Left hindlimb (tissue), 1 donor: ENCODE measurements at regions not wholly inside any gene's neighbourhood (a gene's known extent, or its start where the extent isn't known, plus 50 kb on each side); places are given as distances from the start of the nearest gene placed in this dataset.

ENCODE experiments used
- DNase-seq: peaks from one replicate; pipeline ENCODE4 v3.0.0-alpha.2; 2018

DNA sequence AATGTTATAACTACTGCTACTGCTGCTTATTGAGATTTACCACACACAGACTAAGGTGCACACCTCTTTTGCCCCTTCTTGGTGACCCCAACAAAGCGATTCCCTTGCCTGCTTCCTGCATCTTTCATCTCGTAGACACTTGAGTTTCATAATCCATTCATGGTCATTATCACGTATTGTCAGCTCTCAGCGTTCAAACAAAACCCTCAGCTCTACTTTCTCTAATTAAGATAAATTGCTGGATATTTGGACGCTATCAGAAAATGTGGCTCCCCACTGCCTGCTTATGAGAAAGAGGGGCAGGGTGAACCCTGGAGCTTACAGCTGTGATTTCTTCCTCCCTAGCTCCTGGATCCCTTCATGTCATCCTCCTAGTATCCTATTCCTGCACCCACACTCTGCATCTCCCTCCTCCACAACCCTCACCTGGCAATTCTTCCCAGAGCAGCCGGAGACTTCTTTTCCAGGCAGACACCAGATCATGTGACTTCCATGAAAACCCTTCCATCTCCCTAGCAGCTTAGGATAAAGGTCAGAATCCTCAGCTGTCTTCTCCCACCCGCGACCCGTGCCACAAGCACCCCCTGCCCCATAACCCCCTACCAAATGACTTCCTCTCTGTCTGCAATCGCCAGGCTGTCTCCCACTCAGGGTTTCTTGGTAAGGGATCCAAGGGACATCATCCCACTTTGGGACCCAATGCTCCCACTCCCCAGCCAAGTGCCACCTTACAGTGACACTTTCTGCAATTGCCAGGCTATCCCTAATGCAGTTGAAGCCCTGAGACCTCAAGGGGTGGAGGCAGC lies 146.5 kb downstream of the NSG2 start:
- no peak for DNase-seq

DNA sequence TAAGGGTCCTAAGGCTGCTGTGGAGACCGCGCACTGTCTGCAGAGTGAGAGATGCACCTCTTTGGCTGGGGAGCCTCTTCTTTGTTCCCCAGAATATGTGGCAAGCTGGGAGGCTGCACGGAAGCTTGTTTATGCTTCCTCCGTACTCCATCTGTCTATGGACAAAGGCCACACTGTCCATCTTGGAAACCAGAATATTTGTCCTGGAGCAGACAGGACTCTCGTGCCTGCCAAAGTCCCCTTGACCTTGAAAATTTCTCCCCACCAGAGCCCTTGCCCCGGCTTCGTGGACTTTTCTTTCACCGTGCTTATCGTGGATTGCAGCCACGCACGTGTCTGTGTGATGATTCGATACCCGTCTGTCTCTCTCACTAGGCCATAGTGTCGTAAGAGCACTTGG lies 147.4 kb downstream of the NSG2 start:
- DNase-seq: no peak

DNA sequence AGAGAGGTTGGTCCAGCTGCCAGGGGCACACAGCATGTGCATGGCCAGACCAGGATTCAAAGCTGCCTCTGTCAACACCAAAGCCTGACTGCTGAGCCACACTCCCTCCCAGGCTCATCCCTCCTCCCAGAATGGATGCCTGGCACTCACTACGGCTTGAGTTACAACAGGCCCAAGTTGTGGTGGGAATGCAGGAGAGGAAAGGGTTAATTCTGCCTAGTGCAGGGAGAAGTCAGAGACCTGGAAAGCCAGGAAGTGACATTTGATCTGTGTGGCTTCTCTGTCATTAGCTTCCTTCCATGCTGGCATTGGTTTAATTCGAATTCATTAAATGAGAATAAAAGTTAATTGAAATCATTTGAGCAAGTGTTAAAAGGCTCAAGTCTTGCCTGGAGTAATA lies 150.0 kb downstream of the NSG2 start:
- no peak for DNase-seq

DNA sequence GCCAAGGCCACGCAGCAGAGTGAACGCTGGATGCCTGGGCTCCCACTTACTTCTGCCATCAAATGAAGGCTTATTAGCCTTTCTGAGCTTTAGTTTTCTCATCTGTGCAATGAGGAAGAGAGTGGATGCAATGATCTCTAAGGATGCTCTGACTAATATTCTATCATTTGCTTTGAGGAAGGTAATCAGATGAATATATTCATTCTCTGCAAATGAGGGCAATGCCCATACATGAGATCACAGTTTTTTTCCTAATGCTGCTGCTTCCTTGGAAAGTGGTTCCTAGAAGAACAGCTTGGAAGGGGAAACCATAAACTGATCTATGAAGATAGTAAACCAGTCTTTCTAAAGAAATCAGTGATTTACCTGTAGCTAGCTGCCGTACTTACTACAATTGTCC lies 152.4 kb downstream of the NSG2 start:
- DNase-seq: no peak

DNA sequence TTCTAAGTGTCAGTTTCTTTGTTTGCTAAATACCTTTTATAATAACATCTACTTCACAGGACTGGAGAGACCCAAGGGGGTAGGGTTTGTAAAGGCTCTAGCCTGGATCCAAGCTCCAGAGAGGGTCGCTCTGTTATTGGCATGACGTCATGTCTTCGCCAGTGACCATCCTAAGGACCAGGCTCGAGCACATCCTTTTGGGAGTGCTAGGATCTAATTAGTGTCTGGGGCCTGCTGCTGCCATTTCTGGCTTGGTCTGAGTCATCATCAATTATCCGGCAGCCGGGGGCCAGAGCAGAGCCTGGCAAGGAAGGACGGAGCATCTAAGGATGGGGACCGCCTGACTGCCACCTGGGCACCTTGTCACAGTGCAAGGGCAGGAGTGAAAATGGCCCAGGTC lies 153.0 kb downstream of the NSG2 start:
- DNase-seq: no peak

DNA sequence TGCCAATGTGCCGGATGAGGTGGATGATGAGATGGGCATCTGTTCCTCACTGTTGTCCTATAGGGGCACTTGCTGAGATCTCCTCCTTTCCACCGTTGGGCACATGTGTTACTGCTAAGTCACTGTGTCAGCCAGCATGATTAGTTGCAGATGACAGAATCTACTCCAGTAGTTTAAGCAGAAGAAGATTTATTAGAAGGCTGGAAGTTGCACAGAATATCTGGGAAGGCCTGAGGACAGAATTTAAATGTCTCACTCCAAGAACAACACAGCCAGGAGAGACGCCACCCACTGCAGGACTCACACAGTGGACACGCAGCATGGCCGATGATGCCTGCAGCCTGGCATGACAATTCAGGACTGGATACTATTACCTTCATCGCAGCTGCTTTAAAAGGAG lies 157.5 kb downstream of the NSG2 start:
- DNase-seq: no peak

DNA sequence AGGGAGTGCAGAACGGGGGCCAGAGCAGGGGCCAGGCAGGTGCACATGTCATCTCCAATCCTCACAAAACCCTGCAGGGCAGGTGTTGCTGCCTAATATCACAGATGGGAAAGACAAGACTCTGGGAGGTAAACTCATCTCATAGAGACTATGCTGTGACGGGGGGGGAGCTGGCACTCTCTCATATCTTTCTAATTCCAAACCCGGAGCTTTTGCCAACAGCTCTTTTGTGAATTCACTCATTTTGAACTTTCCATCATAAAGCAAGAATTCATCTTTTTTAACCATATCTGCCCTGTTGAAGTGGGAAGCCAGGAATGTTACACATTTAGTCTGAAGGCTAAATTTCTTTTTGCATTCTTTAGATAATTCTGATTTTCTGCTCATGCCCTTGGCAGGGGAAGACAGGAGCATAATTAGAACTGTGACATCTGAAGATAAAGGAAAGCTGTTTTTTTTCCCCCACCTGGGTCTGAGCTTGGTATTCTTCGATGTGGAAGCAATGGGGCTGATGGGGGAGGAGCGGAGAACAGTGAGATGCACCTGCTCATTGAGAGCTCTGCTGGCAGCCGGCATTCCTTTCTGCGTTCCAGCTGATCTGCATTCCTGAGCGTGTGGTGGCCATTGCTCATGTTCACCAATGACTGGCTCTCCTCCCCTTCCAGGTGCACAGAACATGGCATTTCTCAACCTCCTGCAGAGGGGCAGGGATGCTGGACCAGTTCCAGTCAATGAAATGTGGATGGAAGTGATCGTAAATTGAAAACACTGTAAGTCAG lies 159.2 kb downstream of the NSG2 start:
- DNase-seq: no peak

DNA sequence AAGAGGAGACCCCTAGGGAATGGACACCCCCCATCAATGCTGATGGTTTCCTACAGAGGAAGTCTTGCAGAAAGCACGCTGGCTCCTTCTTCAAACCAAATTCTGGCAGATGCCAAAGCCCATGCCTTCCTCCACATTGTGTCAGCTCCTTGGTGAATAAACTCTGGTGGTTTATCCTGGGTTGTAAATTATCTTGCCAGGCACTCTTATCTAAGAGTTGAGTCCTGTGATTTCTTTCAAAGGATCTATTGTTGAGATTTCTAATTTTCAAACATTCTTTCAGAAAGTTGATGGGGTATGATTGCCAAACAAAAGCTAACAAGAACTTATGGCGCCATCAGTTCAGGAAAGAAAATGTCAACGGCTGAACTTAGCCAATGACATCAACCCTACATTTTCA lies 160.4 kb downstream of the NSG2 start:
- DNase-seq: no peak

DNA sequence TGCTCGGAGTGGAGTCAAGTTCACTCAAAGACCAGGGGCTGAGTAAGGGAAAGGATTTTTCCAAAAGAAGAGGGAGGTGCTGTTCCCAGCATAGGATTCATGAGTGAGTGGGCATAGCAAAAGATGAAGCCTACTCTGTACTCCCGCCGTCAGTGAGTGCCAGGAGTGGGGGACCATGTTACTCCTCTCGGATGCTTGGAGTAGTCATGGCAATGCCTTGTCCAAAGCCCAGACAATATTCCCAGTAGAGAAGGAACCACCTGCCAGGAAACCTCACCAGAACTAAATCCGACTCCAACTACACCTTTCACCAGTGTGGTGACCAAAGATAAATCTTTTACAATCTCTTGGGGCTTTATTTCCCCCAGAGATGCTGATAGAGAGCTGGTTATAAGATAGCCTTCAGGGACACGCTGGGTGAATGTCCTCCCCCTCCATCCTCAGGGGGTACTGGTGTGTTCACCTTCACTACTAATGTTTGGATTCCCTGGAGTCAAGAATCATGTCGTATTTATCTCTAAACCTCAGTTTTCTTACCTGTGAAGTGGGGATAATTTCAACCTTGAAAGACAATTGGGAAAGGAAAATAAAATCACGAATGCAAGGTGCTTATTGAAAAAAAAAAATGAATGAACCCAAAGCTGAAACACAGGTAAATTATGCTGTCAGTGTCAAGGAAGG lies 165.2 kb downstream of the NSG2 start:
- no peak for DNase-seq

DNA sequence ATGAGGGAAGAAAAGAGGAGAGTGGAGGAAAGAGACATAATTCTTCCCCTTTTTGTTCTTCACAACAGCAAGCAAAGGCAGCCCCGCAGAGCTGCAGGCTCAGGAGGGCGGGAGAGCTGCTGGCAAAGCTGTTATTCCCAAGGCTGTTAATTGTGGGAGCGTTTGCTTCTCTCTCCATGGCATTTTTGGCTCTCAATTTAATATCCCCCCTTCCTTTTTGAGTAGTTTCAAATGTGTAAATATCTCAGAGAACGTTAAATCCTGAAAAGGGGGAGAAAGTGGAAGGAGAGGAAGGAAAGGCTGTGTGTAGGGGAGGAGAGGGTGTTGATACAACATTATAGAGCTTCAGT lies 165.7 kb downstream of the NSG2 start:
- DNase-seq: no peak

DNA sequence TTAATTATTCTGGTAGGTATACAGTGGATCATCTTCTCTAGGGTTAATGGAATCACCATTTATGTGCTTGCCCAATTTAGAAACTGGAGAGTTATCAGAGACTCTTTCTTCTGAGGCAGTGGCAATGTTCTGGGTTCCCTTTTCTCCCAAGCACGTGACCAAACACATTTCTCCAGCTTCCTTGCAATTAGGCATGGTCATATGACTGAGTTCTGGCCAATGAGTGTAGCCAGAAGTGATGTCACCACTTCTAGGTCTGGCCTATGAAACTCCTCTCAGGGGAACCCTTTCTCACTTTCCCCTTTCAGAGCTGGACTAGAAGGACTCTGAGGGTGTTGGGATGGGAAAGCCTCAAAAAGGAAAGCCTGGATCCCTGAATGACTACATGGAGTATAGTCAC lies 172.0 kb downstream of the NSG2 start:
- no peak for DNase-seq

DNA sequence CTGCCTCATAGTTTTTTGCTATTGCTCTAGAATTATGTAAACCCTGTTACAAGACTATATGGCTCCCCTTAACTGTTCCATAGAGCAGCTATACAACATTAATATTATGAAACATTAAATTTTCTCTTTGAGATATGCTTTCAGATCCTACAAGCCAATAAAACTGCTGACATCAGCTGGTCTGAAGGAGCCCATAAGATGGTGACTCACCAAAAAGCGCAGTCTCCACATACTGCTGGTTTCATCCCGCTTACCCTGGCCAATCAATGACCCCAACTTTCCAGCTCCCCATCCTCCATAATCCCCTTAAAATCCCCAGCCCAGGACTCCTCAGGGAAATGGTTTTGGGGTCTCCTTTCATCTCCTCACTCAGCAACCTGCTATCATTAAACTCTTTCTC lies 172.7 kb downstream of the NSG2 start:
- no peak for DNase-seq

DNA sequence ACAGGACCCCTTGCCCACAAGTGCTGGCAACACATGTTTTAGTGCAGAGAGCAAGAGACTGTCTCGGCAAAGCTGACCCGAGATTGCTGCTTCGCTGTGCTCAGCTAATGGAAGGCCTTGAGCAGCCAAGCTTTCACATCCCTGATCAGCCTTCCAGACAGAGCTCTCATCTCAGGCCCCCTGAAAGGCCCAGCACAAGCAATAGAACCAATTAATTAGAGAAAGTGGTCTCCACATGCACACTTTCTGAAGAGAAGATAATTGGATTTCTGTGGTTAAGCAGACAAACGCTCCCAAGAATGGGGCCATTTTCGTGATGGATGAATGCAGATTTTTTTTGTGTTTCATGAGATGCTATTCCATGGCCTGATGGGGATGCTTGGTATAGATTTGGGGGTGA lies 174.9 kb downstream of the NSG2 start:
- no peak for DNase-seq

DNA sequence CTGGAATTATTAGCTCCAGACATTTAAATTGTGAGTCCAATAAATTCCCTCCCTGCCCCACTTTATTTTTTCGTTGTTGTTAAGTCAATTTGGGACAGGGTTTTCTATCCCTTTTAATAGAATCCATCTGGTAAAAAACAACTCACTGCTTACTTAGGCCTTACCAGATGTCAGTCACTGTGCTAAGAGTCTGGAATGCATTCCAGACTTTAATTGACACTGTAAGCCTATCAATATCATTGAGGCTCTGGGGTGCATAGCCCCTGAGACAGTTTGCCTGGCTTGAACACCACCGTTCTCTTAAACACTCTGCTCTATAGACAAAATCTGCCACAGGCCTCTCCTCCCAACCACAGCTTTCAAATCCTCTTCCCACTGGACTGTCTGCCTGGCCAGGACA lies 175.9 kb downstream of the NSG2 start:
- DNase-seq: no peak

DNA sequence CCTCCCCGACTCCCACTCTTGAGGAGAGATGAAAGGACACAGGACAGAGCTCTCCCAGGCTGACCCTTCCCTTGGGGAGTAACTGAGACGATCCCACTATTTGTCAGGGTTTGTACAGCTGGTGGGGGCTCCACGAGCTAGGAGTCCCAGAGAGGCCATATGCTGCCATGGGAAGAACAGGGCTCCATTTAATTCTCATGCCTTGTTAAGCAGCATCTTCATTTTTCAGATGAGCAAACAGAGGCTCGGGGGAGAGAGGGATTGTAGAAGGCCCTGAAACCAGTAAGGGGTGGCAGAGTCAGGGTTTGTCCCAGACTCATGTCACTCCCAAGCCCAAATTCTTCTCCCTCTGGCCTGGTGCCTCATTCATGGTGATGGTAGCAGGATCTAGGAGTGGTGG lies 176.4 kb downstream of the NSG2 start:
- DNase-seq: no peak

DNA sequence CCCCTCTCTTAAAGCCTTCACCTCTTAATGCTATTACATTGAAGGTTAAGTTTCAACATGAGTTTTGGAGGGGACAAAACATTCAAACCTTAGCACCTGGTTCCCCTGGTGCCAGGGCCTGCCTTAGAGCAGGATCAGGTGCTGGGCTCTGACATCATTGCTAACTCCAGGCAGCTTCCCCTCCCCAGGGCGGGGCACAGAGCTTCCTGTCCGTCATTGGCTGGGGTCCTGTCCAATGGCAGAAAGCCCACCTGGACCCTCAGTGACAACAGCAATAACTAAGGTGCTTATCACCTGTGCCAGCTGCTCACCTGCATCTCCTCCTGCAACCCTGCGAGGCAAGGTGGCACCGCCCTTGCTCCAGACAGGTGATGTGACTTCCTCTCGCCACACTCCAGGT lies 177.4 kb downstream of the NSG2 start:
- DNase-seq: no peak

DNA sequence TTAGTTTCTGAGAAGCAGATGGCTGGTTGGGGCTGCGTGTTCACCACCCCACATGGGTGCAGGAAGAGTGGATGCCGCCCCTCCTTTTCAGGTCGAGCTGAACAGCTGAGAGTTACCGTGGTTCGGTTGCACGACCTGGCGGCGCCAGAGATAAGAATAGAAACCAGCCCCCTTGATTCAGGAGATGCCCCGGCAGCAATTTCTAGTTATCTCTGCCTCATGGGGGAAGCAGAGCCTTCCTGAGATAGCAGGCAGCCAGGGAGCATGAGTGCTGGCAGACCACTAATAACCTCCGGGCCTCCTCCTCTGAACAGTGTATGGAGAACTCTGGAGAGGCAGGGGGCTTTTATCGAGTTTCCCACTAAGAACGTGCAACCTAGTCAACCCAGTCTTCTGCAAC lies 177.8 kb downstream of the NSG2 start:
- DNase-seq: no peak

DNA sequence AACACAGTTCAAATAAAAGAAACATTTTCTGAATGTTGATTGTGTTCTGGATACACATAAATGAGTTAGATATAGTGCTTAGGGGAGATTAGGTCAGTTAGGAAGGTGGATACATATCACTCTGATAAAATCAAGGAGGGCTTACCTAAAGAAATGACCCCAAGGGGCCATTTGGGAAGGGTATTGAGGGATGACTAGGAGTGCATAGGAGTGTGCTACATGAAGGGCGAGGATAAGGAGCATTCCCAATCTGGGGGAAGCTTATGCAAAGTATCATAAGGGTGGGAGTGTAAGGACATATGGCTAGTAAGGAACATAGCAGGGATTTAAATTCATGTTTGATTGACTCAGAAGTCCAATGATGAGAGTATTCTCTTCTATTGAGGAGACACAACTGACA lies 183.6 kb downstream of the NSG2 start:
- no peak for DNase-seq

DNA sequence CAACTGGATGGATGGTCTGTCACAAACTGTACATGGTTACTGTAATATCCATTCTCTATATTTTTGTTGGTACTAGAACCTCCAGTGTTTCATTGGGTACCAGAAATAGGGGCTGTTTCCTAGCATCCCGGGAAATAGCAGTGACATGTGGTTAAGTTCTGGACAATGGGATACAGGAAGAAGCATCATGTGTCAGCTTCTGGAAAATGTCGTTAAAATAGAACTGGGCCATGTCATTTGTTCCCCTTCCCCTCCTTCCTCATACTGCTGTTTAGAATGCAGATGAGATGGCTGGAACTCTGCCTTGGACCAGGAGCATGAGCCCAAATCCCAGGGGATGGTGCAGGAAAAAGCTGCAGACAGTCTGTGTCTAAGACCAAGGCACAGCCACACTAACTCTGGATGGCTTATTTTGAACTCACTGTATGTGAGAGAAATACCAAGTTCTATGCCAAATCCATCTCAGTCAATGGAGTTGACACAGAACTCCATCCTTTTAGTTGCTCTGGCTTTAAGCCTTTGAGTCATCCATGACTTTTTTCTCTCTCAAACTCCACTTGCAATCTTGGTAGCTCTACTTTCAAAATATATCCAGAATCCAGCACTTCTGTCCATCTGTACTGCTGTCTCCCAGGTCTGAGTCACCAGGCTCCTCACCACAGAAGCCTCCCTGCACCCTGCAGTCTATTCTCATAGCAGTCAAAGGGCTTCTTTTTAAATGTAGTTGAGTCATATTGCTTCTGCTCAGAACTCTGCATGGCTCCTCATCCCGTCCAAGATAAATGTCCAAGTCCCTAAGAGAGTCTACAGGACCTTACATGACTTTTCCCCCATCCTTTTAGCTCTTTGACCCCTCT lies 184.2 kb downstream of the NSG2 start:
- DNase-seq: no peak

DNA sequence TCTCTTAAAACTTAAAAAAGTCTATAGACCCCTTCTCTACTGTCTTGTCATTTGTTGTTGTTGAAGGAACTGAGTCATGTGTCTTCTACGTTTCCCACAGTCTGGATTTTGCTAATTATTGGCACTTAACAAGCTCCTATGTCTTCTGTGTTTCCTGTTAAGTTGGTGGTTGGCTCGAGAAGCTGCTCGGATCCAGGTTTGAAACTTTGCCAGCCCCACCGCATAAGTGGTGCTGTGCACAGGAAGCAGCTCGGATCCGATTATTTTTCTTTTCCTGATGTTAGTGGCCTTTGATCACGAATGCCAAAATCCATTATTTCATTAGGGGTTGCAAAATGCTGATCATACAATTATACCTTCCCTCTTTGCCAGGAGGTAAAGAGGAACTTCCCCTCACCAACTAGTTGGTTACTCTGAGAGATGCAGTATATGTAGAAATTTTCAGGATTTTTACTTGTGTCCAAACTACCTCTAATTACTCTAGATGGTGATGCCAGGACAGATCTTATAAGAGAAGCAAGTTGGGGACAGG lies 186.5 kb downstream of the NSG2 start:
- peak; percentile 42 for DNase-seq

DNA sequence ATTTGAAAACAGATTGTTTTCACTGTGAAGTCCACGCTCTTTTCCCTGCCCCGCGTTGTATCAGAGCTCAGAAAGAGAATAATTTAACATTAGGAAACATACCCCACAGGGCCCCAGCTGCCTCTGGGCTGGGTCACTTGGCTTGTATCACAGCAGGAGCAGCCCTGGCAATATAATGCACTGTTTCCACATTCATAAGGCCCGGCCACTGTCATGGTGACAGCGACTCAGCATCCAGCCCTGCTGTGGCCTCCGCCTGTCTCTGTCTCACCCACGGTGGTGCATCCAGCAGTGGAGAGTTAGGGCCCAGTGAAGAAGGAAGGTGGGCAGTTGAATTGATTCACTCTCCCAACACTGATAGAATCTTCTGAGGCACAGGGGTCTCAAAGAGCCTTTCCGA lies 188.9 kb downstream of the NSG2 start:
- no peak for DNase-seq

DNA sequence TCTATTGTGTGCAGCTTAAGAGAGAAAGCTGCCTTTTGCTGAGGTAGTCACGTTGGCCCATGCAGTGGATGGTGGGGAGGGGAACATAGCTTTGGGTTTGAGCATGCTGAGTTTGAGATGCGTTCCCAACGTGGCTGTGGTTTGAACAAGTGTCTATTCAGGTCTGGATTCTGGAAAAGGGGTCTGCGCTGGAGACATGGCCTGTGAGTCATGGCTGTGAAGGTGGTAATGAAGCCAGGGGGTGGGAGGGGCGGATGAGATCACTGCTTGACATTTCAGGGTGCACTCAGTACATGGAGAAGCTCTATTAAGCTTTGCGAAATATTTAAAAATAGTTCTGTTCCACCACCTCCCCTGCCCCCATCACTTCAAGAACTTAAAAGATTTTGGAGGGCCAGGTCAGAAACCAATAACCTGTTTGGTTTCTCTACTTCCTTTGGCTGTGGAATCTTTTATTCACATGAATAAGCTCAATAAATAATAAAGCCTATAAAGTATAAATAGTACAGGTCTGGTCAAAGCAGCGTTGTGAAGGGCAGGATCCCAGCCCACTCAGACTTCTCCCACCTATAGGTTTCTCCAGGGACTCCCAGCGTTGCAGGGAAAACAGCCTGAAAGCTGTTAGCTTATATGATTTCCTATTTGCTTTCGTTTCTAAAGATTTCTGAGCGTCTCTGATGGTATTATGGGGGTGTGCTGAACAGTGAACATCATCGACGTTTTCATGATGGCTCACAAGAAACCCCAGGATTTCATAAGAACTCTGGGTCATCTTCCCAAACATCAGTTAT lies 189.9 kb downstream of the NSG2 start:
- no peak for DNase-seq
